ENCODE measurements at regions not wholly inside any gene's neighbourhood (a gene's known extent, or its start where the extent isn't known, plus 50 kb on each side); places are given as distances from the start of the nearest gene placed in this dataset.

GRCh38 chr4:160826339-160826679 lies 1337.5 kb downstream of the FSTL5 start:
- TF ChIP-seq CTCF (IDR thresholded peaks at IDR 0.05) (no peak), POLR2A (IDR thresholded peaks at IDR 0.05; ENCODE audit: low read depth) (no peak), POLR2AphosphoS5 (IDR thresholded peaks at IDR 0.05) (no peak), EP300 (IDR thresholded peaks at IDR 0.05) (no peak)

Measured in esophagus muscularis mucosa (tissue), 4 donors.